HepG2 (cell line): ENCODE measurements at regions not wholly inside any gene's neighbourhood (a gene's known extent, or its start where the extent isn't known, plus 50 kb on each side); places are given as distances from the start of the nearest gene placed in this dataset.

Experiments
- ATAC-seq: fragments of 200-7000 bp; cut with Tn5 transposase; 3 replicates; pipeline ENCODE4 v1.9.1; 2020; ENCODE audit warnings: mild to moderate bottlenecking, moderate library complexity
- BruUV-seq: library from RNA; stranded (reverse); fragments of 400-500 nt; replicated peaks from 2 replicates; lab custom pipeline; 2021; lab: Mats Ljungman, UMichigan
- CTCF ChIA-PET: fragments of 300-600 bp; formaldehyde crosslinking; extraction: SDS; loops from one replicate; lab custom pipeline; 2021; ENCODE audit warnings: low total read pairs, inconsistent platforms, low intra/inter-chr PET ratio; lab: Yijun Ruan, JAX
- POLR2A ChIA-PET: fragments of 350-600 bp; sonication (Branson Sonifier 250); formaldehyde crosslinking; loops from one replicate; lab custom pipeline; 2020; ENCODE audit warnings: antibody characterized with exemption, inconsistent platforms; lab: Yijun Ruan, JAX
- DNase-seq: peaks from one replicate; pipeline ENCODE4 v3.0.0-alpha.2; 2015; ENCODE audit warnings: low spot score
- FAIRE-seq: peaks from 3 replicates; lab custom pipeline; 2011; peaks lifted over from hg19 to GRCh38; lab: Jason Lieb, UNC
- H2AFZ ChIP-seq: one replicate; pipeline ENCODE4 v1.6.1; 2011; ENCODE audit warnings: low read length, inconsistent platforms
- H3K27ac ChIP-seq: fragments of 300-600 bp; 3 replicates; pipeline ENCODE4 v1.8.0; 2011; ENCODE audit warnings: mixed run types, mild to moderate bottlenecking, mixed read lengths, low read length, inconsistent platforms; ENCODE audit not compliant: insufficient read depth; ENCODE audit errors: extremely low read length
- H3K27me3 ChIP-seq, 2 experiments: fragments of 200-600 bp in 1 of 2; 2 replicates in 1 of 2; 3 replicates in 1 of 2; pipeline versions ENCODE4 v1.6.0 to v1.8.0; 2011; ENCODE audit warnings: low read length in 2 of 2, mild to moderate bottlenecking in 2 of 2, moderate library complexity in 2 of 2, inconsistent platforms in 1 of 2; ENCODE audit not compliant: insufficient read depth in 2 of 2, control insufficient read depth in 1 of 2
- H3K36me3 ChIP-seq, 2 experiments: fragments of 200-600 bp in 1 of 2; replicated peaks in 1 of 2; 2 replicates in 1 of 2; 3 replicates in 1 of 2; pipeline versions ENCODE4 v1.5.1 to v1.8.0; 2011; ENCODE audit warnings: low read length in 2 of 2, inconsistent platforms in 1 of 2; ENCODE audit not compliant: insufficient read depth in 2 of 2, control insufficient read depth in 1 of 2
- H3K4me1 ChIP-seq: 2 replicates; pipeline ENCODE4 v1.5.1; 2012; ENCODE audit warnings: low read length, inconsistent platforms; ENCODE audit not compliant: insufficient read depth
- H3K4me2 ChIP-seq: 2 replicates; pipeline ENCODE4 v1.6.0; 2011; ENCODE audit warnings: low read depth, low read length, inconsistent platforms
- H3K4me3 ChIP-seq, 3 experiments: fragments of 200-600 bp in 1 of 3; sonication (generic), shearing (Covaris generic) in 1 of 3; replicated peaks in 1 of 3; 2 replicates each; pipeline ENCODE4 v1.5.1; 2011 to 2016; ENCODE audit warnings: low read length in 3 of 3, inconsistent platforms in 2 of 3, low read depth in 2 of 3, mild to moderate bottlenecking in 2 of 3, control low read depth in 1 of 3, mixed read lengths in 1 of 3; ENCODE audit not compliant: insufficient read depth in 1 of 3
- H3K79me2 ChIP-seq: one replicate; pipeline ENCODE4 v1.6.1; 2011; ENCODE audit warnings: low read length, inconsistent platforms; ENCODE audit not compliant: insufficient read depth
- H3K9ac ChIP-seq: 2 replicates; pipeline ENCODE4 v1.6.0; 2011; ENCODE audit warnings: mild to moderate bottlenecking, low read depth, low read length, inconsistent platforms; ENCODE audit not compliant: insufficient read depth
- H3K9me3 ChIP-seq: 2 replicates; pipeline ENCODE4 v1.5.1; 2012; ENCODE audit warnings: mild to moderate bottlenecking, low read length
- H4K20me1 ChIP-seq: 2 replicates; pipeline ENCODE4 v1.6.0; 2011; ENCODE audit warnings: inconsistent platforms, mild to moderate bottlenecking, low read length, moderate library complexity; ENCODE audit not compliant: insufficient read depth
- CBX2 ChIP-seq, 2 experiments: fragments of 200-600 bp in 1 of 2; sonication (generic); formaldehyde crosslinking in 1 of 2; IDR thresholded peaks; 2 replicates each; pipeline versions ENCODE4 v1.7.0 to v1.8.1; 2018 to 2022; ENCODE audit warnings: low read depth in 2 of 2, low read length in 1 of 2, mild to moderate bottlenecking in 1 of 2, missing genetic modification reagents in 1 of 2
- CHCHD3 ChIP-seq: sonication (generic); formaldehyde crosslinking; IDR thresholded peaks from 2 replicates; pipeline ENCODE4 v1.8.0; 2022; ENCODE audit warnings: mild to moderate bottlenecking, missing genetic modification reagents, moderate library complexity
- MTF1 ChIP-seq: sonication (generic); formaldehyde crosslinking; IDR thresholded peaks from 2 replicates; pipeline ENCODE4 v1.5.0; 2020; ENCODE audit warnings: missing genetic modification reagents
- NBN ChIP-seq: fragments of 450-650 bp; conservative IDR thresholded peaks from 2 replicates; pipeline ENCODE4 v1.6.1; 2017
- NFE2L1 ChIP-seq: sonication (generic); formaldehyde crosslinking; IDR thresholded peaks from 2 replicates; pipeline ENCODE4 v1.4.0; 2020; ENCODE audit warnings: missing genetic modification reagents, mild to moderate bottlenecking, borderline replicate concordance
- NR1H2 ChIP-seq: sonication (generic); formaldehyde crosslinking; IDR thresholded peaks from 2 replicates; pipeline ENCODE4 v1.8.1; 2022; ENCODE audit warnings: low read depth, missing genetic modification reagents, borderline replicate concordance
- ONECUT2 ChIP-seq: sonication (generic); formaldehyde crosslinking; IDR thresholded peaks from 2 replicates; pipeline ENCODE4 v1.4.0; 2020; ENCODE audit warnings: missing genetic modification reagents
- RBAK ChIP-seq: sonication (generic); formaldehyde crosslinking; IDR thresholded peaks from 2 replicates; pipeline ENCODE4 v1.5.1; 2020; ENCODE audit warnings: mild to moderate bottlenecking, missing genetic modification reagents
- SOX13 ChIP-seq, 3 experiments: fragments of 450-650 bp in 1 of 3; sonication (generic) in 1 of 3; formaldehyde crosslinking in 1 of 3; IDR thresholded peaks in 2 of 3; conservative IDR thresholded peaks in 1 of 3; 2 replicates each; pipeline versions ENCODE4 v1.5.0 to v1.6.1; 2016 to 2020; ENCODE audit warnings: antibody characterized with exemption in 1 of 3, mild to moderate bottlenecking in 1 of 3, missing compliant biosample characterization in 1 of 3, missing genetic modification reagents in 1 of 3, moderate library complexity in 1 of 3
- TARDBP ChIP-seq: sonication (generic); formaldehyde crosslinking; IDR thresholded peaks from 2 replicates; pipeline ENCODE4 v1.8.0; 2022; ENCODE audit warnings: mild to moderate bottlenecking, missing genetic modification reagents
- YEATS2 ChIP-seq: sonication (generic); formaldehyde crosslinking; IDR thresholded peaks from 2 replicates; pipeline ENCODE4 v1.4.0; 2020; ENCODE audit warnings: missing genetic modification reagents, borderline replicate concordance
- ZMYM4 ChIP-seq: sonication (generic); formaldehyde crosslinking; IDR thresholded peaks from 2 replicates; pipeline ENCODE4 v1.8.1; 2023; ENCODE audit warnings: mild to moderate bottlenecking, missing genetic modification reagents
- ZNF570 ChIP-seq: sonication (generic); formaldehyde crosslinking; IDR thresholded peaks from 2 replicates; pipeline ENCODE4 v1.4.0; 2020; ENCODE audit warnings: mild to moderate bottlenecking, missing genetic modification reagents, borderline replicate concordance
- WGBS: methylation state at CpG from one replicate; pipeline ENCODE4 v1.1.6; 2017; ENCODE audit warnings: low lambda C conversion rate; 5-methylcytosine and 5-hydroxymethylcytosine counted together
- in situ Hi-C: cut with HindIII; loops from 2 replicates; pipeline ENCODE4 v1.10.0; 2017; ENCODE audit warnings: low pct_unique_long_range_greater_than_20kb; ENCODE audit not compliant: extremely low pct_ligation_motif_present
- intact Hi-C: fragments of 100-400 bp; cut with micrococcal nuclease; formaldehyde crosslinking; loops from one replicate; pipeline ENCODE4 v1.10.0; 2022; ENCODE audit not compliant: unreplicated experiment
- TF ChIP-seq, protein P1 (sequence below): sonication (generic); formaldehyde crosslinking; IDR thresholded peaks from 2 replicates; pipeline ENCODE4 v1.4.0; 2020; ENCODE audit warnings: missing genetic modification reagents
- TF ChIP-seq, protein P2 (sequence below): sonication (generic); formaldehyde crosslinking; IDR thresholded peaks from 2 replicates; pipeline ENCODE4 v1.8.1; 2023; ENCODE audit warnings: mild to moderate bottlenecking, moderate library complexity, missing genetic modification reagents
- TF ChIP-seq, protein P3 (sequence below): sonication (generic); formaldehyde crosslinking; IDR thresholded peaks from 2 replicates; pipeline ENCODE4 v1.4.0; 2020; ENCODE audit warnings: mild to moderate bottlenecking, missing genetic modification reagents

DNA sequence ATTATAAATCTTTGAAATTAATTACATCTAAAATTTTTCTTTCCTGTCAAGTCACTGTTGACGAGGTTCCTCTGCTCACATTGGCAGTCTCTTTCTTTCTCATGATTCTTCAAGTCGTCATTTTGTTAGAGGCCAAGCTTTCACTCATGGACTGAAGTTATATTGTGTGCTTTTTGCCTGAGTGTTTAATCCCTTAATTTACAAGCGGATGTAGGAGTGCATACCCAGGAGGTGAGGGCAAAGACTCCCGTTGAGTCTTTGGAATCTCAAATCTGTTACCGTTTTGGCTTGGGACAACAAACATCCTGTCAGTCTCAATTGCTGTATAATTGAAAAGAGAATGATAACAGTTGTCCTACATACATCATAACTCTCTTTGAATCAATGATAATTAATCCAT is 345.0 kb downstream of the TRIML1 start:
- Histone ChIP-seq H3K27ac (no peak overlapping the region), H3K4me1 (no peaks in the 10 kb centered on the region), H2AFZ (no peak overlapping the region), H3K36me3 (no peaks in the 10 kb centered on the region; a peak in 1 of 5 replicates), H3K27me3 (no peaks in the 10 kb centered on the region)
- intact Hi-C loops: no loop called here
- in situ Hi-C loops: no loop called here
- ChIA-PET CTCF (no interaction called here), POLR2A (no interaction called here)
- WGBS: 58% methylated on average over 5 of the region's 5 CpGs
- BruUV-seq: no TSS peak
- no peak for FAIRE-seq
- no peak for DNase-seq
- TF ChIP-seq, protein P1, sequence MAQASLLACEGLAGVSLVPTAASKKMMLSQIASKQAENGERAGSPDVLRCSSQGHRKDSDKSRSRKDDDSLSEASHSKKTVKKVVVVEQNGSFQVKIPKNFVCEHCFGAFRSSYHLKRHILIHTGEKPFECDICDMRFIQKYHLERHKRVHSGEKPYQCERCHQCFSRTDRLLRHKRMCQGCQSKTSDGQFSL: no peak
- no peak for TF ChIP-seq MTF1 (CRISPR knock-in tag)
- TF ChIP-seq, all 625 proteins: peak for 0
- H4K20me1 ChIP-seq: no peaks in the 10 kb centered on the region
- no peak for ATAC-seq
- no peak overlapping the region for H3K4me3 ChIP-seq
- H3K79me2 ChIP-seq: no peaks in the 10 kb centered on the region
- no peak overlapping the region for H3K4me2 ChIP-seq
- no peak overlapping the region for H3K9ac ChIP-seq
- H3K9me3 ChIP-seq: peaks cover 18% of the 10 kb centered on the region; the same call in 1 of the 2 replicates

DNA sequence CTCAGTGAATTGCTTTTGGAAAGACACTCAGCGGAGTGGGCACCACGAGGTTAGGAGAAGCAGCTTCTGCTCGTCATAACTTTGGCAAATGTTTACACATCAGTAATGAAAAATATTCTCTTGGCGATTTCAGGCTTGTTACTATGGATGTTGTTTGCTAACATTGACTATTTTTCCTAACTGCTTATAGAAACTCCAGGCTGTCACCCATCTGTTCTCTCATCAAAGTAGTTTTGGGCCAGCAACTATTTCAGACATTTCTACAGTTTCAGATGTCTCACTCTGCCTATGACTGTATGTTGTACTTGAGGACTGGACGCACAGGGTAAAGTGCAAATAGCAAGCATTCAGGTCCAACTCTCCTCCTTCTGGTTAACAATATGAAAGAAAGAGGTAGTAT is 346.7 kb downstream of the TRIML1 start:
- intact Hi-C loops: no loop called here
- in situ Hi-C loops: no loop called here
- no peak overlapping the region for H2AFZ ChIP-seq
- WGBS: 50% methylated on average over 5 of the region's 5 CpGs
- ChIA-PET CTCF (no interaction called here), POLR2A (no interaction called here)
- H3K4me2 ChIP-seq: no peak overlapping the region
- H3K27me3 ChIP-seq: no peaks in the 10 kb centered on the region
- BruUV-seq: no TSS peak
- H3K4me1 ChIP-seq: no peaks in the 10 kb centered on the region
- no peak overlapping the region for H3K27ac ChIP-seq
- no peak for ATAC-seq
- FAIRE-seq: no peak
- TF ChIP-seq ZMYM4 (CRISPR knock-in tag) (no peak), NBN (no peak), NFE2L1 (CRISPR knock-in tag) (no peak), CHCHD3 (CRISPR knock-in tag) (no peak), NR1H2 (CRISPR knock-in tag) (no peak), YEATS2 (CRISPR knock-in tag) (no peak), SOX13 (IDR thresholded peaks at IDR 0.05) (no peak), SOX13 (CRISPR knock-in tag; conservative IDR thresholded peaks at IDR 0.05 in 1 of 2, IDR thresholded peaks at IDR 0.05 in 1 of 2) (no peak), RBAK (CRISPR knock-in tag) (no peak), ONECUT2 (no peak), CBX2 (IDR thresholded peaks at IDR 0.05; ENCODE audit: low read depth, low read length) (no peak), CBX2 (CRISPR knock-in tag; IDR thresholded peaks at IDR 0.05; ENCODE audit: low read depth) (no peak), TARDBP (CRISPR knock-in tag) (no peak), ZNF570 (CRISPR knock-in tag) (no peak)
- TF ChIP-seq, protein P2, sequence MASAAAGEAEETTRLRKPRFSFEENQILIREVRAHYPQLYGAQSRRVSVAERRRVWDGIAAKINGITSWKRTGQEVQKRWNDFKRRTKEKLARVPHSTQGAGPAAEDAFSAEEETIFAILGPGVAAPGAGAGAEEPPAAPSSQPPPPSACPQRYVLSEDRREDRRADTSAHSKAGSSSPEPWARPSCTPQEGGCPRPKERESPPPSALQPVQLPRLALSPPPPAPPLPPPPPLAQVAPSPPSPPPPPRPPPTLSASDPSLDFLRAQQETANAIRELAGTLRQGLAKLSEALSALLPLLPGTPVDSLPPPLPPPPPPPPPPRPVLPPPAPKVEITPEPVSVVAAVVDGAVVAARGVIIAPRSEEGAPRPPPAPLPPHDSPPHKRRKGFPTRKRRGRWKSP (CRISPR knock-in tag): no peak
- TF ChIP-seq, protein P3, sequence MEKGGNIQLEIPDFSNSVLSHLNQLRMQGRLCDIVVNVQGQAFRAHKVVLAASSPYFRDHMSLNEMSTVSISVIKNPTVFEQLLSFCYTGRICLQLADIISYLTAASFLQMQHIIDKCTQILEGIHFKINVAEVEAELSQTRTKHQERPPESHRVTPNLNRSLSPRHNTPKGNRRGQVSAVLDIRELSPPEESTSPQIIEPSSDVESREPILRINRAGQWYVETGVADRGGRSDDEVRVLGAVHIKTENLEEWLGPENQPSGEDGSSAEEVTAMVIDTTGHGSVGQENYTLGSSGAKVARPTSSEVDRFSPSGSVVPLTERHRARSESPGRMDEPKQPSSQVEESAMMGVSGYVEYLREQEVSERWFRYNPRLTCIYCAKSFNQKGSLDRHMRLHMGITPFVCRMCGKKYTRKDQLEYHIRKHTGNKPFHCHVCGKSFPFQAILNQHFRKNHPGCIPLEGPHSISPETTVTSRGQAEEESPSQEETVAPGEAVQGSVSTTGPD (CRISPR knock-in tag): no peak
- peaks cover 22% of the 10 kb centered on the region for H3K9me3 ChIP-seq
- H3K36me3 ChIP-seq: no peaks in the 10 kb centered on the region; a peak in 1 of 5 replicates
- H3K79me2 ChIP-seq: no peaks in the 10 kb centered on the region
- DNase-seq: no peak
- H3K4me3 ChIP-seq: no peak overlapping the region
- H3K9ac ChIP-seq: no peak overlapping the region
- no peaks in the 10 kb centered on the region for H4K20me1 ChIP-seq
